Fibroblast of skin of abdomen (primary cell): ENCODE measurements at regions not wholly inside any gene's neighbourhood (a gene's known extent, or its start where the extent isn't known, plus 50 kb on each side); places are given as distances from the start of the nearest gene placed in this dataset.
A peak's percentile ranks its signal among the peaks of the same experiment; 100 is the strongest.

Experiments
- DNase-seq: peaks from one replicate; pipeline ENCODE4 v3.0.0-alpha.2; 2013

DNA sequence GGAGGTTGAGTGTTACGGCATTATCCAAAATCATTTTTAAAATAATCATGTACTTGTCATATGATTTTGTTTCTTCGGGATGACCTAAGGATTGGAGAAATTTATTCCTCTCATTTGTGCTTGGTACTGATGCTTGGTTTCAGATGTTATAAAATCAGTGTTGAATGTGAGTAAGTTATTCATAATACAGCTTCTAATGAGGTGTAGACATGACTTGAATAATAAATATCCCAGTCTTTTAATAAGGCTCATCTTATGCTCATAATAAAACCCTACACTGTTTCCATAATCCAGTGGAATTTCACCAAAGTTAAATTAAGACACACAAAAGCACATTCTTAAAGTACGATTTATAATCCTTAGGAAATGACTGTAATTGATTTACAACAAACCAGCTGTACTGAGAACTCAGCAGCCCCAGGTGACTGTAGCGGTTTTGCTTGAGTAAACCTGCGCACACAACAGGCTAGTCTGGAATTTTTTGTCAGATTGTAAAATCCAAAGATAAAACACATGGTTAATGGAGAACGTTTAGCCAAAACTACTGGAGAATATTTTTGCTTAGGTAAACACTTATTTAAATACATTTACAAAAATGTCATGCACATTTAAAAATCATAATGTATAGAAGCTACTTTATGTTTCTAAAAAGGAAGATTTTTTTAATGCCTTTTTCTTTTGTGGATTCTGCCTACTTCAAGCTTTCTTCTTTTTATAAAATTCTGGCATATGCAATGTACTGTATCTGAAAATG is 609.8 kb upstream of the GRAMD2B start:
- DNase-seq, result no peak

DNA sequence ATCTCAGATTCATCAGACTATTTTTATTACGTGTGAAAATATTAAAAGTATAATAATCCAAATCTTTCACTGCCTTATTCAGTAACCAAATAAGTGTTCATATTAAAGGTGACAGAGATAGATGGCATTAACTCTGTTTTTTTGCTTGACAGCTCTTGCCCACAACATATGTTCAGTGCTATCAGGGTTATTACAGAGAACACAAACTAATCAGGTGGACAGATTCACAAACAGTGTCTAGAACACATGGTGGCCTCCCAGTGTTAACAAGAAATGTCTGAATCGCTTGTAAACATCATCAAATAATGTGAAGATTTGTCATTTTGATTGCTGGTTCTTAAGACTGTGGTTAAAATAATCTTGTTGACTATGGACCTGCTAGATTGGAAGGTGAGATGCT is 609.1 kb upstream of the GRAMD2B start:
- no peak for DNase-seq

DNA sequence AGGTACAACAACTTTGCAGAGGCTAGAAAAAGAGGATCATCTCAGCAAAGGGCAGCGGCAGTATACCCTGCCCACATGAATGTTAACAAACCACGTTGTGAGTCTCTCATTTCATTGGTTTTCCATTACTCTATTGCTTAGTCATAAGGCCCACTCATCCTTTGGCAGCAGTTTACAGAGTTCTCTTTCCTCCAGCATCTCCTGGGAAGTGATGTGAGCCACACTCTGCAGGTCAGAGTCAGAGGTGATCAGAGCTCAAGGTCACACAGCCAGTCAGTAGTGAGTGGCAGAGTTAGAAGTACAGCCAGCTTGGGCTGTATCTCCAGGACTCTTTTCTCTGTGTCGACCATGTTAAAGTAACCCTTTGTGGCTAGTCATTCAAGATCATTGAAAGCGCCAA is 599.6 kb upstream of the GRAMD2B start:
- DNase-seq, result peak; percentile 13

DNA sequence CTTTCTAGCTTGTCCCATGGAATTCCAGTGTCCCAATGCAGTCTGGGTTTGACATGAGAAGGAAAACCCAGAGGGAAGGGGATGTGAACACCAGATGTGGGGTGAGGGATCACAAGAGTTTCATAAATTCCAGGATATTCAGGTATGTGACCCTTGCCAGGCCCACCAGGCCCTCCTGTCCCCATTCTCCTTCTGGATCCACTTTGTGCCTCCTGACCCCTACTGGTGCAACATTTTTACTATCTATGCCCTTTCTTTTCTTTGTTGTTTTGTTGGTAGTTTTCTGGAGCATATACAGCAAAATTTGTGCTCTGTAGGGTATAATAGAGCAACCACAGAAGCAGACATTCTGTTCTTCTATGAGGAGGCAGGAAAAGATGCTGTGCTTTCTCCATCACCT is 597.0 kb upstream of the GRAMD2B start:
- no peak for DNase-seq

DNA sequence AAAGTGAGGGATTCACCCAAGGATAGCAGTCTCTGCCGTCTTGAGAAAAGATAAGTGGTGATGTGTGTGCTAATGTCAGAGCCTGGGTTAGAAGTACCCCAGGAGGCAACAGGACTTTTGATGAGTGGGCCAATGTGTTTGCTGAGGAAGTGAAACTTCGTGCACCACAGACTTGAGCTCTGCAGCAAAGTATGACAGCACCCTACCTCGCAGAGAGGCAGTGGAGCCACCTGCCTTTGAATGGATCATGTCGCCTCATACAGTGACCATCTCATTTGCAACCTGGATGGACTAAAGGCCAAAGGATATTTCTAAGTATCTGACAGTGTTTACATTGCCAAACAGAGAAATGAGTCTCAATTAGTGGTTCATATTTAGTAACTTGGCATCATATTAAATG is 593.9 kb upstream of the GRAMD2B start:
- no peak for DNase-seq

DNA sequence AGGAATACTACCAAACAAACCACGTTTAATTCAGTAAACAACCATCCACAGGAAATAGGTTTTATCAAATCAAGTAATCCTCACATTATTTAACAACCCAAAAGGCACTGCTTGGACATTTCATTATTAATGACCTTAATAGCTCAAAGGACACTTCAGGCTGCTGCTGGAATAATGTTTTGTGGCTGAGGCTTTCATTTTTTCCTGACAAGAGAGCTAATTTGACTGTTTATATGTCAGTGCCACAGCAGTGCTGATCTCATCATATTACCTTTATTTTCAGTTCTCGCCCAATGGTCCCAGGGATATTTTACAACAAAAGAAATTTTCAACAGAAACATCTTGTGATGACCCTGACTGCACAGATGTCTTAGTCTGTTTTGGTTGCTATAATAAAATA is 589.8 kb upstream of the GRAMD2B start:
- DNase-seq, result no peak

DNA sequence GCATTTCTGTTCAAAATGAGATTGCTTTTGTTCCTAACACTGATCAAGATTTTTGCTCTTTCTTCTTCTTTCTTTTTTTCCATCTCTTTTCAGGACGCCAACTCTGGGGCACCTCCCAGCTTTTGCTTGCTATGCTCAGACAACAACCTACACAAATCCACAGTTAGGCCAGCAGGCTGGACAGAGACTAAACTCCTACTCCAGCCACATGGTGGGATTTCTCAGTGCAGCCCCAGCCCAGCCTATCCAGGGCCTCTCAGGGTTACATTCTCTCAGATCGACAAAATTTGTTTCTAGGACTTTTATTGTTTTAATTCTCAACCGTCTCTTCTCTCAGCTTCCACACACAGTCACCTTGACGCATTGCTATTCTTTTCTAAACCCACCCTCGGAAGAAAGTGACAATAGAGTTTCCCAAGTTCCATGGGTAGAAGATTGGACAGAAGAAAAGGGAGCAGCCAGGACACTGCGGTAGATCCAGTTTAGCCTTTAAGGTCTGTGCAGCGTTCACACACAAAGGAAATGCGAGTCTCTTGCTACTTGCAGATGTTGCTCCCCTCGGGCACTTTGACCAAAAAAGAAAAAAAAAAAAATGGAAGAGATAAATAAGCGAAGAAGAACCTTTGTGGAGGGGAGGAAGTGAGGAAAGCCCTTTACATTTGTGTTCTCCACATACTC is 588.6 kb upstream of the GRAMD2B start:
- DNase-seq, result no peak

DNA sequence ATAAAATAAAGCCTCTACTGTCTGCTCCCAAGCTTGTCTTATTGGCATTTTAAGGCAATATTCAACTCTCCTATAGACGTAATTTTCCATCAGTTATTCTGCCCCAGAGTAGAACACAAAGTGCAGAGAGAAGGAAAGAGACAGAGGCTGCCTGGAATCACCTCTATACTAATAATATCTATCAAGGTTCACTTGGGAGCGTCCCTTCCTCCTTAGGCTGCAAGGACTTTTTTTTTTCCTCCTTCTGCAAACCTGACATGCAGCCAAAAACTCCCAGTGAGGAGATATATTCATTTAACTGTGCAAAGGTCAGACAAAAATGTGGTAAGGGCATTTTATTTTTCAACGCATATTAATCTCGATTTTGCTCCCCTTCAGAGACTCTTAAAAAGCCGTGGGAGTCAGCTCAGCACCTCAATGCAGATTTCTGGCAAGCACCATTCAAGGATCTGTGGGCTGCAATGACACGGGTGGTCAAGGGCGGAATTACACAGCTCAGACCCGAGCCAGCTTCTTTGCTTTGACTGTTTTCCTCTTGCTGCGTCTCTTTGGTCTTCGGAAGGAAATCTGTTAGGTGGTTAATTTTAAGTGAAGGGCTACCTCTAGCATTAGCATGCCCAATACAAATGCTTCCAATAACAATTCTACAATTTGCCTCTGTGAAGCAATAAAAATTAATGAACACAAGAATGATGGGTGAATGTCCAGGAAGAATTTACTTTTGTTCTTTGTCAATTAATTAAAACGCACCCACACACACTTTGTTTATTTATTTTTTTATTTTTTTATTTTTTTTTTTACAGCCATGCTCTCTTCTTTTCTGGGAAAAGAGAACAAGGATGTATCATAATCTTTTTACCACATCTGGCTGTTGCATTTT is 587.7 kb upstream of the GRAMD2B start:
- DNase-seq, result peak; percentile 16

DNA sequence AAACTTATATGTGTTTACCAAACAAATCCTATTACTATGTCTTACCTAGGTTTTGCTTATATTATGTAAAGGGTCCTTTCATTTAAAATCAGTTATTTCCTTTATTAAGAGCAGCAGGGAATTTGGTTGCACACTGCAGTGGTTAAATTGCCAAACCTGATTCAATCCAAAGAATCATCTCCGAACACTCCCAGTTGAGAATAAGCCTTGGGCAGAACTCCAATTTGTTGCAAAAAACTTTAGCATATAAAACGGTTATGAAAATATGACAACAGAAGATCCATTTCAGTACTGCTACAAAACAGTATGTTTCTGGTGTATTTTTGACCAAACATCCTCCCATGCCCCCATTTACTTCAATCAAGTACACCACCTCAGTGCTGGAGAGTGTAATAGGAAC is 587.0 kb upstream of the GRAMD2B start:
- no peak for DNase-seq

DNA sequence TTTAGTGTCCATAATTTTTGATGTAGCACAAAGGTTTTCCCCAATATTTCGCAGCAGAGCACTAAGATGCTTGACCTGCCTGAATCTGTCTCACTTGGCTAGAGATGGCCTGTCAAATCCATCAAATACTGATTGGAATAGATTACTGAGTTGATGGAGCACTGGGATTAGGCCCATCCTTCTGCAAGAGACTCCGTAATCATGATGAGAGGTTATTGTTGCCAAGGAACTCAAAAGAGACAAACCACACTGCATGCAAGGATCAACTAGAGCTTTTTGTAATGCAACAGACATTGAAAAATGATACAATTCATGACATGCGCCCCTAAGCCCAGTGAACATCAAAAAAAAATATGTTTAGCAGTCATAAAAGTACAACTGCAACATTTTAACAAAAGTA is 585.3 kb upstream of the GRAMD2B start:
- DNase-seq, result no peak

DNA sequence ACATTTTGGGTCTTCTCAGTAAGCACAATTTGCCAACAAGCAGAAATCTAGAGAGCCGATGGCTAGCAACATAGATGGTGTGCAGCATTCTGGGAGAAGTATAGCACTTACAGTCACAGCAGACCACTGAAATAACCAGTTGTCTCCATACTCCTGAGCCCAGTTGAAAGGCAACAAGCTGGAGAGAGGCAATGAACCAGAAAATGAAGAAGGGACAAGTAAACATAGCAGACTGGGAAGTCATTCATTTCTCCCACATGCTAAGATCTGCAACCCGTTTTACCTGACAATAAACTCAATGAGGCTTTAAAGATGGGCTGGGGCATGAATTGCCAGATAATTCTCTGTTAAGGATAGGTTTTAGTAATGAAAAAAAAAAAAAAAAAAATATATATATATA is 575.6 kb upstream of the GRAMD2B start:
- DNase-seq, result no peak

DNA sequence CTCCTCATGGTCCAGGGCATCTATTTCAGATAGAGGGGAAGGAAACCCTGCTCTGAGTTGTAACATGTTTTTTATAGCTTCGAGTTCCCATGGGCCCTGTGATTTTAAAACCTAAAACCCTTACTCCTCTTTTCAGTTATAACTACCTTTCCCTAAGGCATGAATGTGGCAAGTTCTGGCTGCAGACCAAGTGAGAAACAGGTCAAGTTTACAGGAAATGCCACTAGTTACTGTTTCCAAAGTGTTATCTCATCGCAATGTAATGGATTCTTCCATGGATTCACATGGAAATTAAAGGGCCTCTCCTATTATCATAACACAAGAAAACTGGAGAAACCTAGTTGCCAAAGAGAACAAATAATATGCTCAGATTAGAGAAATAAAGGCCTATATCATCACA is 574.5 kb upstream of the GRAMD2B start:
- no peak for DNase-seq

DNA sequence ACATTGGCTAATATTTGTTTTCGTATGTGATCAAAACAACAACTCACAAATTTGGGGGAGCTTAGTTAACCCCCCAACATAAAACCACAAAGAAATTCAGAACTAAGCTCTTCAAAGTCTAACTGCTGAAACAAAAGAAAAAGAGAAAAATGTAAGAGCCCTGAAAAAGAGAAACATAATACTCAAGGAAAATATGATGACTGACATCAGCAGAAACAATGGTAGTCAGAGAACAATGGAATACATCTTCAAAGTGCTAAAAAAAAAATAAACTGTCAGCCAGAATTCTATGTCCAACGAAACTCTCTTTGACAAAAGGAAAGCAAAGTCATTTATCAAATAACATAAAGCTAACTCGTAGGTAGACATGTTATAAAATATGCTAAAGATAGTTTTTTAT is 566.3 kb upstream of the GRAMD2B start:
- no peak for DNase-seq

DNA sequence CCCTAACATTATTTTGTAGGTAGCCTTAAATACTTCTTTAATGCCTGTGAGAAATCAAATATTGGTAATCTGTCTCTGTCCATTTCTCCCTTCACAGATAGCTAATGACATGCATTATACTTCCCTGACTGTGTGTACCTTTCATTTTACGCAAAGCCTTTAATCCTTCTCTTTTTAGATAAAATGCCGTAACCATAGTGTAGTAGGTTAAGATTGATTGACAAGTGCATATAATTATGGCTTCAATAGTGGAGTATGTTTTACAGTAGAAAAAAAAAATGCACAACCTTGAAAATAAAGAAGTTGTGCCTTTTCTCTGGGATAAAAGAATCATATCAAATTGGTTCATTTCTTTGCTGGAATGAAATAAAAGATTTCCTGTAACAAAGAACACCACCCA is 559.6 kb upstream of the GRAMD2B start:
- no peak for DNase-seq

DNA sequence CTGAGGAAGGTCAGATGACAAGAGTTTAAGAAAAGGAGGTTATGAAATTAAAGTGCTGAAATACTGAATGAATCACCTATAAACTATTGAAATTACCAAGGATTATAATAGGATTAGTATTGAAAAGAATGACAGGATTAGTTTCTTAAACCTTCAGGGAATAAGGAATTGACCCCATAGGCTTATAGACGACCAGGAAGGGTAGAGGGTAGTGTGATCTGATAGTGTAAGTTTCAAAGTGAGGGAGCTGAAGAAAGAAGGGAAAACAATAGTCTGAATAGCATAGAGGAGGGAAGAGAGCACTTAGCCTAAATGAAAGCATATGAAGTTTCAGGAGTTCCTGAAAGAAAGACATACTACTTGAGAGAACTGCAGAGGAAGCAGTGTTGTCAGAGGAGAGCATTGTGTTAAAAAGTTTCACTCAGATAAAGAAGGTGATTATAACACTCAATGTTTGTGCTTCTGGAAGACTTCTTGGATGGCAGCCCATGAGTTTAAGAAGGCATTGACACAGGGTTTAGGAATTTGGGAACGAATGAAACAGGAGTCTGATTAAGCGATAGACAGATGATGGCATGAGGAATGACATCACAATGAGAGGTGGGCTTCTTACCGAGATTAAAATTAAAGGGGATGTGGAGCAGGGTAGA is 557.9 kb upstream of the GRAMD2B start:
- peak; percentile 23 for DNase-seq

DNA sequence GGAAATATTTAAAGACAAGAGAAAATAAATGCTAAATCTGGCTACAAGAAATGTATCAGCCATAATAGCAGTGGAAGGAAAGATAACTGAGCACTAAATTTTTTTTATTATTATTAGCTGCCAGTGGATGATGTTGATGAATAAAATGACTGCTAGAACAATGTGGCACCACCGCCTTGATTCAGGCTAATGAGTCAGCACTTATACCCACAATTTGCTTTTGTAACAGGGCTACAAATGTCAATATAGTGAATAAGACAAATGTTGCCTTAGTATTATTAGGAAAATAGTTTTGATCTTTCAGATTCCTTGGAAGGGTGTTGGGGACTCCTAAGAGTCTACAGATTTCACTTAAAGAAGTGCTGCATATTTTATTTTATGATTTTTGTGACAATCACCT is 555.2 kb upstream of the GRAMD2B start:
- no peak for DNase-seq

DNA sequence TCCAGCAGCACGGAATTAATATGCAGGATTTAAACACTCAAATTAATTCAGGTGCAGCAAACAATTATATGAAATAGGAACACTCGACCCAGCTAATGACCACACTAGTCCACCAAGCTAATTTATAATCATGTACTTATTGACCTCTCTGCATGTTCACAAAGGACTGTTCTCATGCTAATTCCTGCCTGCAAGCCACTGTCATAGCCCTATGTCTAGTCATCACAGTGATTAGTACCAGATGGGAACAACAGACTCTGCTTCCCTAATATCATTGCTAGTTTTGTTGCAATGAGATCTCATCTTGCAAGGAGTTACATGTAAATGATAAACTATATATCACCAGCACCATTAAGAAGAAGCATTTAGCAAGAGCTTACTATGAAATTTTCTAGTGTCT is 553.0 kb upstream of the GRAMD2B start:
- peak; percentile 82 for DNase-seq

DNA sequence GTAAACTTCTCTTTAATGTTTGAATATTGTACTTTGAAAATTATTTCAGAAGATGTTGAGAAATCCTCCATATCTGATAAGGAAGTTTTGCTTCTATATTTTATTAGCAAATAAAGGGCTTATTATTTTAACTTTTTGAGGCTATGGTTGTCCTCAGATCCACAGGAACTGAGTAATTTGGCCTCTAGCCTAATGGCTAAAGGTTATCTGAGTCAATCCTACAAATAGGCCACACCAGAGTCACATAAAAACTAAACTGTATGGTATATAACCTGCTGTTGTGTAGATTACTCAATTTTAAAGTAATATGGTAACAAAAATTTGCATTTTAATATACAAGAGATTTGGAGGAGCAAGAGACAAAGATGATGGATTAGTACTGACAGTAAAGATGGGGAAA is 549.2 kb upstream of the GRAMD2B start:
- no peak for DNase-seq

DNA sequence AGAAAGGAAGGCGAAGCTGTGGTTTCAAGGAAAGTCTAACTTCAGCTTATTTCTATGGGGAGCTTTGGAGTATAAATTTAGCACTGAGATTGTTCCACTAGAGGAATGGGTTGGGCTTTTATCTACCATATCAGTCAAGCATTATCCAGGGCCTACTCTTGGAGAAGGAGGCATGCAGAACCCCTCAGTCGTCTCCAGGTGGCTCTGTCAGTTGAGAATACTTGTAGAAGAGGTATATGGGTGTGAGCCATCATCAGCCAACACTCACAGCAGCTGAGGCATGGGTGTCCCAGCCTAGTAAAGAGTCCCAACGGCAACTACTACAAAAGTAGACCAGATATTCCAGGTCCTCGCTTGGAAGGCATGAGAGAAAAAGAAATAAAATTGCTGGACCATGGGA is 548.5 kb upstream of the GRAMD2B start:
- DNase-seq, result no peak

DNA sequence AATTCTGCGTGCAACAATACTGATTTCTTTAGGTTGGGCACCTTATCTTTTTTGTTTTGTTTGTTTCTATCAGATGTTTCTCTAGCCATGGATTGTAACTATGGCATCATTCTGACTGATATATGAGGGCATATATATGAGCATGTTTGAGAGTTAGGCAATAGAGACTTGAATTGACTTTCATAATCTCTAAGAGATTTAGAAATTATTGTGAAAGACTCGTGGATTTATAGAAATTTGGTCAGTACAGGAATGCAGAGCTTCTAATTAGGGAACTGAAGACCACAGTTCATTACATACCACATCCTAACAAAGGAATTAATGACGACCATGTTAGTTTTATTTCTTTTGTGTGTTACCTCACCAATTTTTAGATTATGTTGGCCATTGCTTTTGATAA is 546.0 kb upstream of the GRAMD2B start:
- DNase-seq, result no peak

DNA sequence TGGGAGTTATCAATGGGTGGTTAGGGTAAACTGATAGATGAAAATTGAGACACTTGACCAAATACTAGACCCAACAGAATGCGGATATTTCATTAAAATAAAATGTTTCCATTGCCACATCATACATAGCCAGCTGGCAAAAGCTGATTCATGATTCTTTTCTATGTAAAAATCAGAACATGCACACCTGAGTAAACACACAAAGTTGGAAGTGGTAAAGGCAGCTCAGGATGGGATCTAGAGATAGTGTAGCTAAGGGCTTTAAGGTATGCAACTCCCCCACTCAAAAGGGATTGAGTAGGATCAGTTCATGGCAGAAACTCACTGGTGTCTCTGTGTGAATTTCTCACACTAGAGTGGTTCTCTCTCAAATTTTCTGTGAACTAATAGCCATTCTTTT is 541.1 kb upstream of the GRAMD2B start:
- DNase-seq, result no peak

DNA sequence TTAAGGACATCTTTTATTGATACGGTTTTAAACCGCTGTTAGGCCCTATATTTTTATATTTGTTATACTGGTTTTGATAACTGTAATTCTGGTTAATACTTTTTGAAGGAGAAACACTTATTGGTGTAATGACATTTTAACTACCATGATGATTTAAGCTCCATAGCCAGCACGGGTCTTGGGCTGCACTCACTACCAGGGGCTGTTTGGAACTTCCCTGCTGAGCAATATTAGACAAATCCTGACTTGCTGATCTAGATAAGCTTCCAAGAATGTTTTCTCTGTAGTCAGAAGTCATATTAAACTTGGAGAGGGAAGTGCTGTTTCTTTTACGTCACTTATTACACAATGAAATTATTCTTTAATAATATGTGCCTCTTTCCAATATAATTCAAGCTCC is 540.0 kb upstream of the GRAMD2B start:
- DNase-seq, result no peak

DNA sequence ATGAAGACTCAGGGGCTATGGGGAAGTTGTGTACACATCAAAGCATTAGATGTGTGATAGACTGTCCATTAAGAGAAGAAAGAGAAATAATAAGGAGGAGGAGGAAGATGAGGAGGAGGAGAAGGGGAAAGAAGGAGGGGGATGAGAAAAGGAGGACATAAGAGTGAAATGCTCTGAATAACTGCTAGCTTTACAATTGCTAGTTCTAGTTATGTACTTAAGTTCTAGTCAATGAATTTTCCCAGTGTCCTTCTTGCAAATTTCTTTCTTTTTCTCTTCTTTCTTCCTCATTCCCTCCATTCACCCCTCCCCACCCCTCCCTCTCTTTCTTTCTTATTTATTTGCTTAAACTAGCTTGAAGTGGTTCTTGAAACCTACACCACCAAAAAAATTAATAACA is 534.9 kb upstream of the GRAMD2B start:
- no peak for DNase-seq
